AG08395 (cell line): ENCODE measurements at regions not wholly inside any gene's neighbourhood (a gene's known extent, or its start where the extent isn't known, plus 50 kb on each side); places are given as distances from the start of the nearest gene placed in this dataset.
"Not testable (repeated sequence)": the region's sequence is repeated elsewhere in the genome, so short reads cannot be mapped to it uniquely, and the experiment has no call there.

Experiments used
- DNase-seq: peaks from one replicate; pipeline ENCODE4 v3.0.0; 2012; ENCODE audit warnings: mixed read lengths, low spot score

DNA sequence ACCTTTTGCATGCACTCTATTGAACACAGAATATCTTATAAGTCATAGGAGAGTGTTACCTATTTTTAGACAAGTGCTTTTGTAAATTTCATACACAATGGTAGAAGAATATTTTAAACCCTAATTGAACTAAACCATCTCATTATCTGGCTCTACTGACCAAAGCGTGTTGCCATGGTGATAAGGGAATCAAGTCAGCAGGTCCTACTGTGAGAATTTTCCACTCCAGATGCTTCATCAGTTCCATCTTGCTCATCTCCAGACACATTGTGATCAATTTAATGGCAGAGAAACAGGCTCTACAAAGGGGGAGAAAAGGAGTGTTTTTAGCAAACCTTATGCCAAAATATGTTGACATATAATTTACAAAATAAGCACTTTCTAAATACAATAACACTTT, 621.9 kb upstream of the GHITM start:
- no peak for DNase-seq

DNA sequence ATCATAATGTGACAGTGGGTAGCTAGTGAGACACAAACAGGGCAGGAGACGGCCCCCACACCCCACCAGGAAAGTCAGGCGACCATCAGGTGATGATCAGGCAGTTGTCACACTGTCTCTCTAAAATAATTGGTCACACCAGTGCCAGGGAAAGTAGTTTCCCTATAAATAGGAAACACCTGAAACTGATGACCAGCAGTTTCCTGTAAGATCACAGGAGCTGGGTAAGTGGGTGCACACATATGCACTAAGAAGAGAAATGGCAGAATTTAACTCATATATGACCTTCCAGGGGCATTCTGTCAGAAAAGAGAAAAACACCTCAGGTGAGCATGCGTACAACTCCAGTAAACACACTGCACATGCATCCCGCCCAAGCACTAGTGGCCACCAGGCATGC, 620.5 kb upstream of the GHITM start:
- DNase-seq = no peak

DNA sequence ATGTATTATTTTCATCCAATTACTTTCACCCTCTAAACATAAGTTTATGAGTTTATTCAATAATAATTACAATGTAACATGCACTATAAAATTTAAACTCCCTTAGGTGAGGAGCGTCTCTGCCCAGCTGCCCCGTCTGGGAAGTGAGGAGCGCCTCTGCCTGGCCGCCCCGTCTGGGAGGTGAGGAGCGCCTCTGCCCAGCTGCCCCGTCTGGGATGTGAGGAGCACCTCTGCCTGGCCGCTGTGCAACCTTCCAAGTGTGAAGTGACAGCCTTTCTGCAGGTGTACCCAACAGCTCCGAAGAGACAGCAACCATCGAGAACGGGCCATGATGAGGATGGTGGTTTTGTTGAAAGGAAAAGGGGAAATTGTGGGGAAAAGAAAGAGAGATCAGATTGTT, 618.9 kb upstream of the GHITM start:
- DNase-seq = not testable (repeated sequence)

DNA sequence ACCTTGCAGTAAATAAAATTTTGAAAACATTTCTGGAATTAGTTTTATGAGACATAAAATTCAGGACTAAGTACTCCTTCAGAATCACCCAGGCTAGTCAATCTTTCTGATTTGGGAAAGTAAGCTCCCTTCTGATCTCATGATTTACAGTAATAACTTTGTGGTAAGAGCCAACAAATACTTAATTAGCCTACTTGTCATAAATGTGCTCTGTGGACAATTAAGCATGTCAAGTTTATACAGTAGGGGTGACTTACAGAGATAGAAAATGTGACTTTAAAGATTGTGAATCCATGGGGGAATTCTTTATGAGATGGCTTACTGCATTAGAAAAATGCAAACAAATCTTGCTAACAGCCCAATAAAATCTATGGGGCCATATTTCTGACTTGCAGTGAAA, 616.9 kb upstream of the GHITM start:
- no peak for DNase-seq

DNA sequence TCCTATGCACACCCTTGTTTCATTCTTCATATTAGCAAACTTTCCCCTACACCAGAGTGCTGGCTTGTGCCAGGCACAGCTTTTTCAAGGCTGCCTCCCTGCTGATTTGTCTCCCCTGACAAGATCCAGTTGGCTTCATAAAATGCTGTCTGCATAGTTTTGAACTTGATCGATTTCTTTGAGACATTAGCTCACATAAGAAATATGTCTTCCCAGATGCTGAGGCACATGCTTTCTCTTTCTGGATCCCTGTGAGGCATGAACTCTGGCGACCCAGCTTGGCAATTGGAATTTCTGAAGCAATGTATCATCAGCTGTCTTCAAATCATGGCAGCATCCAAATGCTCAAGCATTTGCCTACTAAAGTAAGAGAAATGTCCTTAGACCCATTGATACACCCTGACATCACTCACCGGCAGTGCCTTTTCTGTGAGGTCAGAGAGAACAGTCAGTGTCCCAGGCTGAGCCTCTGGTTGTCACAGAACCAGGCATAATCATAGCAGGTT, 616.4 kb upstream of the GHITM start:
- DNase-seq = peak; percentile 57

DNA sequence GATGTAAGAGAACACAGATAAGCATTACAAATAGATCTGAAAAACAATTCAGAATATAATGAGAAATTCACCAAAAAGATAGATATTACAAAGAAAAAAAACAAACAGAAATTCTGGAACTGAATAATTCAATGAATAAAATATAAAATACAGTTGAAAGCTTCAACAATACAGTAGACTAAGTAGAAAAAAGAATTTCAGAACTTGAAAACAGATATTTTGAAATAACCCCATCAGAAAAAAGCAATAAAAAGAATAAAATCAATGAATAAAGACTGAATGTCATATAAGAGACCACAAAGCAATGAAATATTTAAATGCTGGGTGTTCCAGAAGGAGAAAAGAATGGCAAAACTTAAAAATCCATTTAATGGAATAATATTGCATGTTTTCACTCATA, 611.4 kb upstream of the GHITM start:
- no peak for DNase-seq

DNA sequence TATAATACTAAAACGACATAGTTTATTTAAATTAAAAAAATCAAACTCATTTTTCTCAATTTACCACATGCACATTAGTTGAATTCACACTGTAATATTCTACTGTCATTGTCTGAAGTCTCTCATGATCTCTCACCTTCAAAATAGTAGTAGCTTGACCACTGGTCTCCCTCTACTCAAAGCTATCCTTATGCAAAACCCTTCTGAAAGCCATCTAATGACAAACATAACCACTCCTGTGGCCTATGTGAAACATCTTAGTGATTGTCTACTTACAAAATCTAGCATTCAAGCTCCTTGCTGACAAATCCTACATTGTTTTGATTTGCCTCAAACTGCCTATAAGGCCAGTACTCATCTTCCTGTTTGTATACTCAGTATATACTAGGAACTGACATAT, 606.0 kb upstream of the GHITM start:
- no peak for DNase-seq

DNA sequence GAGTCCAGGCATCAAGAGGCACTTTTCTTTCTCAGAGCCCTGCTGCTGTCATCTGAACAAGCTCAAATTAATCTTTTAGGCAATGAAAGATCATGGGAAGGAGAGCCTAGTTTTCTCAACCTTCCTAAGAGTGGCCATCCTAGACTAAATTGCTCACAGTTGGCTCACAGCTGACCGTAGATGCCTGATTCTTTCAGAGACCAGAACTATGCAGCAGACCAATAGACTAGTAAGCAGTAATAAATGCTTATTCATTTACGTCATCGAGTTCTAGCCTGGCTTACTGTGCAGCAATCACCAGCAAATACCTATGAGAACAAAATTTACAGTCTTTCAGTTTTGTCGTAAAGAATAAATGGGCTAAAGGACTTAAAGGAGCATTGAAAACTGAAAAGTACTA, 602.9 kb upstream of the GHITM start:
- DNase-seq = no peak

DNA sequence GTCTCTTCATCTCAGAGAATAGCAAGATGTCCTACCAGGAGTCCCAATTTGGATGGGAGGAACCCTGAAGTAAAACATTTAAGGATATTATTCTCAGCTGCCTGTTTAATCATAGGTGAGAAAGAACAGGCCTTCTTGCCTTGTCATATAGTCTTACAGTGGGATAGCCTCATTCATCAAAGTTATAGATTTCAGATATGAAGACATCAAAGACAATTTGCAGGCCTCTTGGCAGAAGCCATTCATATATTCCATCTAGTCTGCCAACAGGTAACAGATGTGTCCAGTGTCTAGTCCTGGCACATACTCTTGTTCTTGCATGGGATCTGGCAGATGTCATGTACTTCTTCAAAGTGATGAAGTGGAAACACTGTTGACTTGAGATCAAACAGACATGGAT, 601.3 kb upstream of the GHITM start:
- no peak for DNase-seq

DNA sequence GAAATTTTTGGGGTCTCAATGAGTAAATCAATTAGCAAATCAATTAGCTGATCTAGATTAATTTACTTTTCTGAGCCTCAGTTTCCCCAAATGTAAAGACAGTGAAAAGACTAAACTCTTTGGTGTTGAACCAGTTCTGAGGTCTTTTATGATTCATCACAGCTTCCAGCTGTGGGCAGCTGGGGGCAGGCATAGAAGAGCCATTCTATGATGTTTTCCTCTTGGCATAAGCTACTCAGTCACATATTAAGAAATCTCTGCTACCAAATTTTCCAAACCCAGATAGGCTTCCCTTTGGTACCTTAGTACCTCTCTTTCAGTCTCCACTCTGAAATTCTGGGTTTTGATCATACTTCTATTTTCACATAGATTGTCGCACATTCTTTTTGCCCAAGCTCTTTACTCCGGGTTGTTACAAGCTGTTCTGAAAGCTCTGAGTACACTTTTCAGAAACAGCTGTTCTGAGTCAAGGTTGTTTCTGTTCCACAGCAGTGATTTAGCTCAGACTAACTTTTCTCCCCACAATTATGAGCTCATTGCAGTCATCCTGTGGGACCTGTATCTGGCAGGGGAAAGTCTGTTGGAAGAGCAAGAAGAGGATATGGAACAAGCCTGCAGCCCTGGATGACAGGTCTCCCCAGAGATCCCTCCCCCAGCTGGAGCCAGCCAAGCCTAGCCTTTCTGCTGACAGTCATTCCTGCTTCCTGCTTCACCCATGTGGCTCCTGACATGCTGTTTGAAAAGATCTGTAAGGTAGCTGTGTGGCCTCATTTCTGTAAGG, 599.6 kb upstream of the GHITM start:
- DNase-seq = peak; percentile 32

DNA sequence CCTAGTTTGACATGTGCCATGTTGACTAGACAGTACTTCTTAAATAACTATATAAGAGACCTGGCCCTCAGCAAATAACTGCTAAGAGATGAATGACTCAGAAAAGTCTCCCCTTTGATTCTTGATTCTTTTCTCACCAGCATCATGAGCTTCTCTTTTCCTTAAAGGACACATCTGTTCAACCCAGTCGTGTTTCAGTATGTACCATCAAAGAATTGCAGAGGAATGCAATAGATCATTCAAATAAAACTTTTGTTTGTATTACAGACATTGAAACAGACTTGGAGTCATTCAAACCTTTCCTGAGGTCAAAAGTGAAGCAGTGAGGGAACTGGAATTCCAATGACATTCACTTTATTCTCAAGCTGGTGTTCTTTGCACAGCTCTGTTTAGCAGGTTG, 598.3 kb upstream of the GHITM start:
- no peak for DNase-seq

DNA sequence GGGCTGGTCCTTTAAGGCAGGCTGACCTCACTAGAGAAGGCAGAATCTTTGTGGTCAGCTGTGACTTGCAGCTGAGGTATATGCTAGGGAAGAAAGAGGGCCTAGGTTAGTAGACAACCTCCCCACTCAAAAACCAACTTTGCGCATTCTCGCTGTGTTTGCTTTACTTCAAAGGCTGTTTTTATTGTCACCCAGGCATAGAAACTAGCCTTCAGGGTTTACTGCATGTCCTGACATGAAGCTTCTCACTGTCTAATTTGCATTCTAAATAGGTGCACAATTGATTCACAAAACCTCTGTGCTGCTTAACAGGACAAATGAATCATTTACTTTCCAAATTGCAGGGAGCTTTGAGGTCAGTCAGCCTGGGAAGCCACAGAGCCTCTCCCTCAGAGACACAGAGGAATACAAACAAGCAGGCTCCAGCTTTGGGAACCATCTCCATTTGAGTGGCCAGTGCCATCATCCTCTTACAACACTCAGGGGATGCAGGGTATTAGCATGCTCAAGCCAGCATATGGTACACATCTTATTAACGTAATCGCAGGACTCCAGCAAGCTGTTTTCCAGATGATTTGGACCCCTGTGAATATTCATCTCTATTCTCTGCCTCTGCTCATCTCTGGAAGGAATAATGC, 596.4 kb upstream of the GHITM start:
- DNase-seq = peak; percentile 21

DNA sequence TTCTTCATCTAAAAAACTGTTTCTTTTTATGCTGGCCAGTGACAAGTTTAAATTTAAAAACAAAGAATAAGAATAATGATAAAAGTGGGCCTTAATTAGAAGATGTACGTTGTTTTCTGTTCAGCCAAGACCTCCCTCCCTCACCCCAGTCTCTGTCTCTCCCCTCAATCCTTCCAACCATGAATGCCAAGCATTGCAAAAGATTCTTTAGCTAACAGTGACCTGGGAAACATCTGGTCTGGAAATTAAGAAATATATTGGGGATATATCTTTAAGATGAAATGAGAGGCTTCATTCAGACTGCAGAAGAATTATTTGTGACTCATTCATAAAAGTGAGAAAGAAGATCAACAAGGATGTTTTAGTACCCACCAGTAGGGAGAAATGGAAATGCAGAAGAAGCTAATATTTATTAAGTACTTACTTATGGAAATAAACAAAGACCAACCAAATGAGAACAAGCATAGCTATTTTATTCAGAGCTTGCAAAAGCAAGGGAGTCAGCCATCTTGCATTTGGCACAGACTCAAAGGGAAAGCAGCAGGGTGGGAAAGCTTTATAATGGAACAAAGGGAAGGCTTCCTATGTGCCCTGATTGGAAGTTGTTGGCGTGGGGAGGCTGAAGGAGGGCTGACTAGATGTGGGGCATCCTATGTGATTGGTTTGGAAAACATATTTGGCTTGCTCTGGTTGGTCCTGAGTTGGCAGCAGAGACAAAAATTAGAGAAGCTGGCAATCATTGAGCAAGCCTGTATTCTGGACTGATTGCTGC, 595.4 kb upstream of the GHITM start:
- DNase-seq = no peak

DNA sequence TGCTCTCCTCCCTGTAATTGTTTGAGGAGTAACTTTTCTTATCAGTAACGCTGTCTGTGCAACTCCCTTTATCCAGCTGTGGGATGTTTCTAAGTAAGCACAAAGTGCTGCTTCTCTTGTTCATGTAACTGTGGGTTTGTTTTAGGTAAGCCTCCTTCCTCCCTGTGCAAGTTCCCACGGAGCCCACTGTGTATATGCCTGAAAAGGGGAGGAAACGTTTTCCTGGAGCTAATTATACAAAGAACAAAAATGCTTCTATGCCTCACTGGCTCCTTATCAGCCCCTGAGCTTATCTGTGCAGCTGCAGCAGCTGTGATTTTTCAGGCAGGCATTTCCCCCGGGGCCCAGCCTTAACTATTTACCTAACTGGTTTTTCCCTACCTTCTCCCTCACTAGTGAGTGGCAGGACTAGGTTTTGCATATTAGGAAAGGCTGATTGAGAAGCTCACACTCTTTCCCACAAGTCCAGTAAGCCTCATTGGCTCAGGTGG, 593.4 kb upstream of the GHITM start:
- DNase-seq = no peak

DNA sequence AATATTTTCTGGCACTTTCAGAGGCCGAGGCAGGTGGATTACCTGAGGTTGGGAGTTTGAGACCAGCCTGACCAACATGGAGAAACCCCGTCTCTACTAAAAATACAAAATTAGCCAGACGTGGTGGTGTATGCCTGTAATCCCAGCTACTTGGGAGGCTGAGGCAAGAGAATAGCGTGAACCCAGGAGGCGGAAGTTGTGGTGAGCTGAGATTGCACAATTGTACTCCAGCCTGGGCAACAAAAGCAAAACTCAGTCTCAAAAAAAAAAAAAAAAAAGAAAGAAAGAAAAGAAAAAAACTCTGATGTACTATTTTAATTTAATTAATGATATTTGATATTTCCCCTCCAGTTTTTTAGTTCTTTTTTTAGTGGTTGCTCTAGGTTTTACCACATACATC, 588.1 kb upstream of the GHITM start:
- not testable (repeated sequence) for DNase-seq

DNA sequence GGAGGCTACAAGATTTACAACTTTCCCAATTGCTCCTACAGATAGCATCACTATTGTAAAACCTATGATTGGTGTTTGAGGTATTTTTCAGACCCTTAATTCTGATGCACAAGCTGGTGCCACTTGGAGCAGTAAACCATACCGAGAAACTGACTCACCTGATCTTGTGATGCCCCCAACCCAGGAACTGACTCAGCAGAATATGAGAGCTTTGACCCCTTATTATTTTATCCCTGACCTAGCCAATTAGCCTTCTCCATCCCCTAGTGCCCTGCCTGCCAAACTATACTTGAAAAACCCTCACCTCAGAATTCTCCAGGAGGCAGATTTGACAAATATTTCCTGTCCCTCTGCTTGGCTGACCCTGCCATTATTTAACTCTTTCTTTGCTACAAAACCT, 585.9 kb upstream of the GHITM start:
- DNase-seq = no peak

DNA sequence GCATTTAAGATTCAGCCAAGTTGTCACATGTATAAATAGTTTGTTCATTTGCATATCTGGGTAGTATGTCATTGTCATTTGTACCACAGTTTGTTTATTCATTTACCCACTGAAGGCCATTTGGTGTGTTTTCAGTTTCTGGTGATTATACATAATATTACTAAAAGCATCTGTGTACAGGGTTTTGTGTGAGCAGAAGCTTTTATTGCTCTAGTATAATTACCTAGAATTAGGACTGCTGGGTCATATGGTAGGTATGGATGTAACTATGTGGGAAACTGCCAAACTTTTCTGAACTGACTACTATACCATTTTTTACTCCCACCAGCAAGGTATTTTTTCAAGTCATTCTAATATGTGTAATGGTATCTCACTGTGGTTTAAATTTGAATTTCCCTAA, 584.0 kb upstream of the GHITM start:
- DNase-seq = no peak

DNA sequence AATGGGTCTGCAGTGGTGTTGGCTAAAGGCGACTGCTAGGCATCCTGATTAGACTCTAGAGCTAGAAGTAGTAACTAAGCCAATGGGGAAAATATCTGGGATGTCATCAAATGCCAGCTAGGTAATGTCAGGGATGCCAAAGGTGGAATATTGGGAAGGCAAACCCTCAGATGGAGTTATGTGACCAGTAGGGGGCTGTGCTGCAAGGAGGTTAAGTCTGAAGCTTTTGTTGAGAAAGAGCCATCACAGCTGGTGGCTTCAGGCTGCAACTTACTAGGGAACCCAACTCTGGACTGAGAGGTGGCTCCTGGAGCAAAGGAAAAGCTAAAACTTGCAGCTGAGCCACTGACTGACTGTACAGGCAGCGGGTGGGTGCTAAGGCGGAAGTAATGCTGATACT, 576.9 kb upstream of the GHITM start:
- DNase-seq = no peak

DNA sequence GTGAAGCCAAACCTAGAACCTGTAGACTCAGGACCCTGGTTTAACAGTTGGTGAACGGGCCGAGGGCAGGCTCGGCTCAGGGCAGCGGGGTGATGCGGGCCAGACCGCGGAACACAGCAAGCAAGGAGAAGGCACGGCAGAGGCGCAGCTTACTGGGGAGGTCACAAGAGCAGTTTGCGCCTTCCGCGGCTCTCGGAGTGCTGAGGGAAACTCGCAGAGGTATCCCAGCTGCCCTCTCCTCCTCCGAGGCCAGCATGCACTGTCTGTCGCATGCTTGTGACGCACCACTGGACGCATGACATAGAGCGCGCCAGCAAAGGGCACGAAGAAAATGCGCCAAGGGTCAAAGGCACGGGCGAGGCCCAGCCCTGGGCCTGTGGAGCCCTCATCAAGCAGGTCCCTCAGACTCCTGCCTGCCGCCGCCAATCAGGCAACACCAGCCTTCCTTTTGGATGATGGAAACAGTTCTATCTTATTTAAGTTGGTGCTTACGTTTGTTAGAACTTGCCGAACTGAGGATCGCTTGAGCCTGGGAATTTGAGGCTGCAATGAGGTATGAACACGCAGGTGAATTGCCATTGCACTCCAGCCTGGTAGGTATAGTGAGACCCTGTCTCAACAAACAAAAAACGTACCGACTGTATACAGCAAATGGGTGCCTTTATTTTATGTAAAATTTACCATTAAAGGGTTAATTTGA, 574.3 kb upstream of the GHITM start:
- DNase-seq = no peak

DNA sequence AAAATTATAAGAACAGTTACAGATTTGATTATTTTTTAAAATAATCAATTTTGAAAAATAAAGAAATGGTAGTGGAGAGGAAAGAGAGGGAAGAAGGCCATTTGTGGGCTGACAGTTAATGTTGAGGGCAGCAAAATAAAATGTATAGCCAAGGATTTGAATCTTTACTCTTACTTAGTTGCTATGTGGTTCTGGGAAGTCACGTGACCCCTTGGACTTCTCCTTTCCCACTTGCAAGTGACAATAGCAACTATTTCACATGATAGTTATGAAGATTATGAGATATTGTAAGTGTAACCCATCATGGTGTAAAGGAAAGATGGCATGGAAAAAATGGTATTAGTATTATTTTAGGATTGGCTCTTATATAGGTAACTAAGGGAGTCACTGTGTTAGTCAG, 567.3 kb upstream of the GHITM start:
- DNase-seq = no peak

DNA sequence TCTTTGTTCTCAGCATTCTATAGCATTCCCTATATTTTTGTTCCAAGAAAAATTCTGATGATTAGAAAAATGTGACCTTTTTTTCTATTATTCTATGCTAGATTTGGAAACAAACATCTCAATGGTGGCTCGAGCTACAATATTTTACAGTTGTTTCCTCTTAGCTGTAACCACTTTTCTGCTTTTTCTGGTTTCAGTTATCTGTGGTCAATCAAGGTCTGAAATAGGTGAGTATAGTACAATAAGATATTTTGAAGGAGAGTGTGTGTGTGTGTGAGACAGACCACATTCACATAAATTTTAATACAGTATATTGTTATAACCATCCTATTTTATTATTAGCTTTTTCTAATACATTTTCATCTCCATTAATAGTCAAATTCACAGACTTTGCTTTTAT, 564.5 kb upstream of the GHITM start:
- no peak for DNase-seq

DNA sequence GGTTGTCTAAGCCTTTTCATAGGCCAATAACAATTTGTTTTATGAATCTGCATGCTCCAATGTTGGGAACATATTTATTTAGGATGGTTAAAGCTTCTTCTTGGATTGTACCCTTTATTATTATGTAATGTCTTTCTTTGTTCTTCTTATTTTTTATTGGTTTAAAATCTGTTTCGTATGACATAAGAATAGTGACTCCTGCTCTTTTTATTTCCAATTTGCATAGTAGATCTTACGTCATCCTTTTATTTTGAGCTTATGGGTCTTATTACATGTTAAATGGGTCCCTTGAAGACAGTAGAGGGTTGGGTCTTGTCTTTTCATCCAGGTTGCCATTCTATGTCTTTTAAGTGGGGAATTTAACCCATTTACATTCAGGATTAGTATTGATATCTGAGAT, 561.9 kb upstream of the GHITM start:
- no peak for DNase-seq
